ENCODE measurements at regions not wholly inside any gene's neighbourhood (a gene's known extent, or its start where the extent isn't known, plus 50 kb on each side); places are given as distances from the start of the nearest gene placed in this dataset.

GRCh38 chr15:66844041-66844746, 142.2 kb downstream of the SMAD6 start:
- no peak overlapping the region for H3K4me3 ChIP-seq (ENCODE audit: low read depth, low read length)
- DNase-seq (ENCODE audit: low read depth, low spot score), result no peak
- TF ChIP-seq CTCF (IDR thresholded peaks at IDR 0.05; ENCODE audit: low read depth, low read length), result no peak
- in situ Hi-C loops (cut with HindIII; ENCODE audit: low sequenced_read_pairs), result no loop called here

GRCh38 chr15:66844747-66845145, 142.7 kb downstream of the SMAD6 start:
- in situ Hi-C loops (cut with HindIII; ENCODE audit: low sequenced_read_pairs), result no loop called here
- H3K4me3 ChIP-seq (ENCODE audit: low read depth, low read length), result no peak overlapping the region
- DNase-seq (ENCODE audit: low read depth, low spot score), result no peak
- TF ChIP-seq CTCF (IDR thresholded peaks at IDR 0.05; ENCODE audit: low read depth, low read length), result no peak

- no peak for TF ChIP-seq CTCF (IDR thresholded peaks at IDR 0.05; ENCODE audit: low read depth, low read length)
- DNase-seq (ENCODE audit: low read depth, low spot score), result no peak
- H3K4me3 ChIP-seq (ENCODE audit: low read depth, low read length), result no peak overlapping the region
- in situ Hi-C loops (cut with HindIII; ENCODE audit: low sequenced_read_pairs), result no loop called here
These were observed 143.3 kb downstream of the SMAD6 start for GRCh38 chr15:66845266-66845785.

GRCh38 chr15:66846031-66846430, 144.0 kb downstream of the SMAD6 start:
- TF ChIP-seq CTCF (IDR thresholded peaks at IDR 0.05; ENCODE audit: low read depth, low read length), result no peak
- H3K4me3 ChIP-seq (ENCODE audit: low read depth, low read length), result no peak overlapping the region
- in situ Hi-C loops (cut with HindIII; ENCODE audit: low sequenced_read_pairs), result no loop called here
- no peak for DNase-seq (ENCODE audit: low read depth, low spot score)

- TF ChIP-seq CTCF (IDR thresholded peaks at IDR 0.05; ENCODE audit: low read depth, low read length), result no peak
- in situ Hi-C loops (cut with HindIII; ENCODE audit: low sequenced_read_pairs), result no loop called here
- DNase-seq (ENCODE audit: low read depth, low spot score), result no peak
- no peak overlapping the region for H3K4me3 ChIP-seq (ENCODE audit: low read depth, low read length)
These were observed 144.8 kb downstream of the SMAD6 start for GRCh38 chr15:66846811-66847210.

GRCh38 chr15:66847565-66847991, 145.5 kb downstream of the SMAD6 start:
- H3K4me3 ChIP-seq (ENCODE audit: low read depth, low read length), result no peak overlapping the region
- in situ Hi-C loops (cut with HindIII; ENCODE audit: low sequenced_read_pairs), result no loop called here
- TF ChIP-seq CTCF (IDR thresholded peaks at IDR 0.05; ENCODE audit: low read depth, low read length), result no peak
- no peak for DNase-seq (ENCODE audit: low read depth, low spot score)

All from astrocyte of the spinal cord (primary cell).